KBM-7 (cell line): ENCODE measurements at regions not wholly inside any gene's neighbourhood (a gene's known extent, or its start where the extent isn't known, plus 50 kb on each side); places are given as distances from the start of the nearest gene placed in this dataset.
A peak's percentile ranks its signal among the peaks of the same experiment; 100 is the strongest.

Experiments used
- DNase-seq: peaks from one replicate; pipeline ENCODE4 v3.0.0-alpha.2; 2015
- in situ Hi-C: fragments of 300-500 bp; cut with MboI; formaldehyde crosslinking; loops from 2 replicates; pipeline ENCODE4 v1.14.3; 2020; ENCODE audit warnings: low sequenced_read_pairs, low pct_unique_long_range_greater_than_20kb, mixed read lengths

DNA sequence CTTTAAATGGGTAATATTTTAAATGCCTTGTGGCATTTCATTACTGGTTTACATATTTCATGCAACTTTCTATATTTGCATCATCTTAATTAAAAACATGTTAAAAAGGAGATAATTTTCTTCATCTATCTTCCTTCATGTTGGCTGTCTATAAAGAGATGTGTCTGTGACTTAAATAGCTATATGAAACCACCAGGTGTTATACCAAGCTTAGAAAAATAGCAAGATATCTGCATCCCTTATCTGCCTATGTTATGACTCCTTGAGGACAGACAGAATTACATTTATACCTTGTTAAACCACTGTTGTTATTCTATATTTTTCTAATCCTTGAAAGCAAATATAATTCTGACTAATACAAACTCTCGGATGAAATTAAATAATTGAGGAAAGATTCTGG lies 763.8 kb upstream of the GALNTL6 start:
- in situ Hi-C loops, result no loop called here
- no peak for DNase-seq

DNA sequence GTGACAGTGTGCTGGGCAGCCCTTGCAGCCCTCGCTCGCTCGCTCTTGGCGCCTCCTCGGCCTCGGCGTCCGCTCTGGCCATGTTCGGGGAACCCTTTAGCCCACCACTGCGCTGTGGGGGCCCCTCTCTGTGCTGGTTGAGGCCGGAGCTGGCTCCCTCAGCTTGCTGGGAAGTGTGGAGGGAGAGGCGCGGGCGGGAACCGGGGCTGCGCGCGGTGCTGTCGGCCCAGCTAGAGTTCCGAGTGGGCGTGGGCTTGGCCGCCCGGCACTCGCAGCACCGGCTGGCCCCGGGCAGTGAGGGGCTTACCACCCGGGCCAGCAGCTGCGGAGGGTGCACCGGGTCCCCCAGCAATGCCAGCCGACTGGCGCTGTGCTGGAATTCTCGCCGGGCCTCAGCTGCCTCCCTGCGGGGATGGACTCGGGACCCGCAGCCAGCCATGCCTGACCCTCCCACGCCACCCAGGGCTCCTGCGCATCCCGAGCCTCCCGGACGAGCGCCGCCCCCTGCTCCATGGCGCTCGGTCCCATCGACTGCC lies 770.1 kb upstream of the GALNTL6 start:
- in situ Hi-C loops, result no loop called here
- no peak for DNase-seq

GRCh38 chr4:171035909-171036308 lies 777.3 kb upstream of the GALNTL6 start:
- in situ Hi-C loops, result no loop called here
- peak; percentile 41 for DNase-seq

DNA sequence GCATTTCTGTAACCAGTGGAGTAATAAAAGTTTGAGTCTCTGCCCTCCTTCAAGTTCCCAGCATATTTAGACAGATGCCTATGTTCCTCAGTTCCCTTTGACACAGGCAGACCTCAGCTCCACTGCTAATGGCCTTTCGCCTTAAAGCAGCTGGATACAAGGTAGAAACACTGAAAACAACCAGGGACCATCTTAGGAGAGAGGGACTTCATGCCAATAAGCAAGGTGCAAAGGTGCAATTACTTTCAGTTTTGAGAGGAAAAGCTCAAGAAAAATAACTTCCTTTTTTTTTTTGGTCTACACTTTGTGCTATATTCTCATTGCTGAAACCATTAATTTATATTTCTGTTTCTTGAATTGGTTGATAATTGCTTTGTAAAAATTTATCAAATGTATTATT lies 781.9 kb upstream of the GALNTL6 start:
- in situ Hi-C loops, result no loop called here
- peak; percentile 54 for DNase-seq

DNA sequence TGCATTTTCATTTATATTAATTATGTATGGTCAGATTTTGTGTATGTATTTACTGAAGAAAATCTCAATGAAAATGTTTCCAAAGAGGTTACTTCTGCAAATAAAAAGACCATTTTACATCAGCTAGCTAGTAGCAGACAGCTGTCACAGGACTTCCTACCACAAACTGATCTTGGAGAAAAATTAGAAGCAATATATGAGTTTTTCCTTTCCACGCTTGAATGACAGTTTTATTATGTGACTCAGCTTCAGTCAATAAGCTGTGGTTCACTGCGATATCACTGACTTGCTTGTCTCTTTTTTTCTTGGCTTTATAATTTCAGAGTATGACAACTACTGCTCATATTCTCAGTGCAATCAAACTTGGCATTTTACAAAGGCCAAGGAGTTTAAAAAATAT lies 787.4 kb upstream of the GALNTL6 start:
- peak; percentile 94 for DNase-seq
- in situ Hi-C loops, result no loop called here

GRCh38 chr4:171025343-171025742 lies 787.9 kb upstream of the GALNTL6 start:
- DNase-seq, result no peak
- in situ Hi-C loops, result no loop called here

DNA sequence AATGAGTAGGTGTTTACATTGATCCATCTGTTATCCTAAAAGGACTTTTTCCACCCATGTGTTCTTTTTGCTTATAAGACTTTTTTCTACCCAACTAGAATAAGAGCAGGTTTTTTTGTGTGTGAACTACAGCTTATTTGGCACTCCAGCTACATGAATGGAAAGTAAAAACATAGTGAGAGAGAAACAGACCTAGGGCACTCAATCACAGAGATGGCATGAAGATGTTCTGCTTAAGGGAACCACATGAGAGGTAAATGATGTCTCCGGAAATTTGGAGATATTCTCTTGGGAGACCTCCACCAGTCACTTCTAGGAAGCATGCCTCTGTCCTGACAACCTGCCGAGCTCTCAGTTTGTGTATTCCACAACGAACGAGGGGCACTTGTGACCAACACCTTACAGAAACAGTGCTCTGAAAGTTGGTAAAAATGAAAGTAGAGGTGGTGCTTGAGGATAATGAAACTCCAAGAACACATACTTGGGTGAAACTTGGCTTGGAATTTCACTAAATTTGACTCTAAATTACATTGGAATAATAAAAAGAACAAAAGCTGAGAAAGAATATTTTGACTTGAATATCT lies 788.4 kb upstream of the GALNTL6 start:
- in situ Hi-C loops, result no loop called here
- peak; percentile 48 for DNase-seq

DNA sequence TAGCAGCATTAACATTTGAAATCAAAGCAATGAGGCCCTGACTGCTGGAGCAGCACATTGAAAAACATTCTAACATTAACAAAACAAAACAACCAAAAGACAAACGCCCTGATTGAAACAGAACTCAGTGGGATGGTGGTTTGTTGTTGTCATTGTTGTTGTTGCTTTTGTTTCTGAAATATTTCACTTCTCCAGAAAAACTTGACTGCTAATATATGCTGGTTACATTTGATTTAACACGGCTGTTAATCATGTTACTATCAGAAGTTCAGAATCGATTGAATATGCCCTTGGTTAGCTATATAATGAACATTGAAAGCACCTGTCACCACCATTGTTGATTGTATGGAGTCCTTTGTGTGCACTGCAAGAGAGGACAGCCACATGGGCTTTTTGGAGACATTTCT lies 790.4 kb upstream of the GALNTL6 start:
- in situ Hi-C loops, result no loop called here
- no peak for DNase-seq

GRCh38 chr4:171017593-171017992 lies 795.6 kb upstream of the GALNTL6 start:
- in situ Hi-C loops, result no loop called here
- no peak for DNase-seq

- DNase-seq, result no peak
- in situ Hi-C loops, result no loop called here
Observed at GRCh38 chr4:171016145-171016544, 797.1 kb upstream of the GALNTL6 start.

DNA sequence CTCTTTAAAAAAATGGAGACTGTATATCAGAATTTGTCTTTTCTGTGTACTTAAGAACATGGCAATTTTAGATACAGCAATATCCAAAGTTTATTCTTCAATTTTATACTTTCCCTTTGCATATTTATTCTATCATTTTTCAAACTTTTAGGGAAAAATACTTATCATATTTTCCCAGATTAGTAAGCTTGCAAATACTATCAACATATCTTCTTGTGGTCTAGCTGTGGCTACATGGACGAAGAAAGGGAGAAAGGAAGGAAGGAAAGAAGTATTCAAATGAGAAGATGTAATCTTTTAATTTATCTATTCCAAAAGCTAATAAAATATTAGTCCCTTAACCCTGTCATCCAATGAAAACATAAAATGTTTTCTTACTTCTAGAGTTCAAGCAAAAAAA lies 797.8 kb upstream of the GALNTL6 start:
- no peak for DNase-seq
- in situ Hi-C loops, result no loop called here

DNA sequence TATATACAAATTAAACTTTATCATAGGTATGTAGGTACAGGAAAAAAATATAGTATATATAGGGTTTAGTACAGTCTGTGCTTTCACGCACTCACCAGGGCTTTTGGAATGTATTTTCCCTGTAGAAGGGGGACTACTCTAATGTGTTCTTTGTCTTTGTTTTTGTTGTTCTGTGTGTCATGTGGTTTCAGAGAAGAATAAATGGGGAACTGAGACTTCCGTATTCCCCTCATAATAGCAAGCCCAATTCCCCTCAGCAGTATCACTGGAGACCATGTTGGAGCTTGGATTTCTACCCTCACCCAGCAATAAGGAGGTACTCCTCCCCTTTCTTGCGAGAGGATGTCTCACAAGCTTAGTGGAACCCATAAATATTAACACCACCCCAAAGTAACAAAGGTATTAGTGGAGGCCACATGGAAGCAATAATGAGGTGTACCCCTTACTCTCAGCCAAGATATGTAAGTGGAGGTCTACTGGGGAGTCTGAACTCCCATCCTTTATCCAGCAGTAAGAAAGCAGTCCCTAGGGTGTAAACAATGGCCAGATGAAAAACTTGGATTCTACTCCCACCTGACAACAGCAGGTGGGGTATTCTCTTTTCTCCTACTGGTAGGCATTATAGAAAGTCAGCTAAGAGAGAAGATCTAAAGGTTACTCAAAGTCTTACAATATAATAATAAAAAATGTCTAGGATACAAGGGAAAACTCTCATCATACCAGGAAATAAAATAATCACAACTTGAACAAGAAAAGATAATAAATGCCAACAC lies 805.4 kb upstream of the GALNTL6 start:
- in situ Hi-C loops, result no loop called here
- no peak for DNase-seq

DNA sequence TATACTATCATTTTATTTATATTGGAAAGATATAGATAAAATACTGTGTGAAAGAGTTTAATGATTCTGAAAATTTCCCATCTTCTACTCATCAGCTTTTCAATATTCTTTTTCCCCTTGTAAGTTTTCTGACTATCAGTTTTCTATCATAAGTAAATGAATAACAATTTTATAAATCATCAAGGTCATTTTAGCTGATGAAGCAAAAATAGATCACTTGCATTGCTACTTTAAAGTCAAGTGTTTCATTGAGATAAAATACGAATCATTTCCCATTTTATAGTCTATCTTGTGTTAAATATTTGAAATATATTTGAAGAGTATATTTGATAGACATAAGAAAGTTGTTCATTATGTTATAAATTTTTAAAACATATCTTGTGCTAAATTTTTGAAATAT lies 811.0 kb upstream of the GALNTL6 start:
- in situ Hi-C loops, result no loop called here
- no peak for DNase-seq

DNA sequence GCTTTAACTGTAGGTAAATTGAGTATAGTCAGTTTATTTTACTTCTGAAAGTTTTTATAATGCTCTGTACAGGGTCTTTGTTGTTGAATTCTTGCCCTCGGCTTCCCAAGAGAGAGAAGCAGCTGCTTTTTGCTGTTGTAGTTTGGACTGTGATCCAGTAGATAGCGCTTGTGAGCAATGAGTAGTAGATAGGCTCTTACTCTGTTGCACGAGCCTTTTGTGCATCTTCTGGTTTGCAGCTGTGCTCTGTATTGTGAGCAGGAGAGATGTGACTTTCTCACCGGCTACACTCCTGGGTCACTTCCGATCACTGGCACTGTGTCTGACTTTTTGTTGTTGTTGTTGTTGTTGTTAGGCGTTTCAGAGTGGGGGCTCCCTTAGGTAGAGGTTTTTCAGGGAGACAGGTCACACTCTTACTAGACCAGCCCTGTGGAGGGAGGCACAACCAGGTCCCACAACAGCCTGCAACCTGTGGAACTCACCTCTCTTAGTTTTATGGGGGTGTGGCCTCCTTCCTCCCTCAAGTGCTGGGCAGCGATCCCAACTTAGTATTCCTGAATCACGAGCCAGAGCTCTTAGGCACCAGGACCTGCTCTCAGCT lies 822.1 kb upstream of the GALNTL6 start:
- in situ Hi-C loops, result no loop called here
- peak; percentile 77 for DNase-seq

- in situ Hi-C loops, result no loop called here
- no peak for DNase-seq
Observed at GRCh38 chr4:170988446-170988845, 824.8 kb upstream of the GALNTL6 start.

GRCh38 chr4:170979736-170980135 lies 833.5 kb upstream of the GALNTL6 start:
- DNase-seq, result no peak
- in situ Hi-C loops, result no loop called here

- DNase-seq, result no peak
Observed at GRCh38 chr4:170978990-170979389, 834.2 kb upstream of the GALNTL6 start.

GRCh38 chr4:170949084-170949483 lies 859.3 kb upstream of the AADAT start:
- in situ Hi-C loops, result no loop called here
- no peak for DNase-seq

More at GRCh38 chr4:170978990-170979389, 834.2 kb upstream of the GALNTL6 start:
- in situ Hi-C loops, result no loop called here

- no peak for DNase-seq
- in situ Hi-C loops, result no loop called here
Observed at GRCh38 chr4:170940043-170940724, 850.4 kb upstream of the AADAT start.

DNA sequence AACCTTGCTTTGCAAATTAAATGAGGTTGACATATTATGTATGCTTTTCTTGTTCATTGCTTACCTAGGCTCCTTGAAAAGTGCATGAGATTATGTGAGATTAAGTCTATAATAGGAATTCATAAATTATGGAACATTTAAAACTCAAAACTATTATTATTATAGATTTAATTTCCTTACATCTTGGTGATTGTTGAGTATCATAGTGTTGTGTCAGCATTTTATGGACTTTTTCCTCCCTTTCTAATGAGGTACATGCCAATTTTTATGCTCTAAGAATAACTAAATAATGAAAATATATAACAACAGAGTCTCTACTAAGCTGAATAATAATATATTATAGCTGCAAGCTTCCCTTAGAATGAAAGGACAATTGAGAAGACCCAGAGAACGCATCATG lies 848.8 kb upstream of the AADAT start:
- no peak for DNase-seq
- in situ Hi-C loops, result no loop called here
